ENCODE measurements at regions not wholly inside any gene's neighbourhood (a gene's known extent, or its start where the extent isn't known, plus 50 kb on each side); places are given as distances from the start of the nearest gene placed in this dataset.
"Not testable (repeated sequence)": the region's sequence is repeated elsewhere in the genome, so short reads cannot be mapped to it uniquely, and the experiment has no call there.

DNA sequence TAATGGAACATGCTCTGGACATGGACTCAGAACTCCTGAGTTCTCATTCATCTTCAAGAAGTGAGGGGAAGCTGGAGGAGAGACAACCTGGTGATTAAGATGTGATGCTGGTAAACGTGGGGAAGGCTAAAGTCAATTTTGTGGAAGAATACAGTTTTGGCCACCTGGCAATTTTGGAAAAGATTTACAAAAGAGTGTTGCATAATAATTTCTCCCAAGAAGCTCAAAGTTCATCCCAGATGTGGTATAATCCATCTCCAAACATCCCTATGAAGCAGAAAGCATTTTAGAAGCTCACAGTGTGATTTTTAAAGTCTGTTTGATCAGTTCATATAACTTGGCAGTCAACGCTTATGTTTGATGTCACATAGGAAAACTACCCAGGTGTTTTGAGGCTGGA, 208.7 kb downstream of the LMX1A start:
- intact Hi-C loops (cut with DNase I) = loop anchor here (5.0 kb wide), 1 partner anchor 220 kb away; no protein-coding TSS in a partner anchor
- no peak for DNase-seq
- no peak for ATAC-seq

DNA sequence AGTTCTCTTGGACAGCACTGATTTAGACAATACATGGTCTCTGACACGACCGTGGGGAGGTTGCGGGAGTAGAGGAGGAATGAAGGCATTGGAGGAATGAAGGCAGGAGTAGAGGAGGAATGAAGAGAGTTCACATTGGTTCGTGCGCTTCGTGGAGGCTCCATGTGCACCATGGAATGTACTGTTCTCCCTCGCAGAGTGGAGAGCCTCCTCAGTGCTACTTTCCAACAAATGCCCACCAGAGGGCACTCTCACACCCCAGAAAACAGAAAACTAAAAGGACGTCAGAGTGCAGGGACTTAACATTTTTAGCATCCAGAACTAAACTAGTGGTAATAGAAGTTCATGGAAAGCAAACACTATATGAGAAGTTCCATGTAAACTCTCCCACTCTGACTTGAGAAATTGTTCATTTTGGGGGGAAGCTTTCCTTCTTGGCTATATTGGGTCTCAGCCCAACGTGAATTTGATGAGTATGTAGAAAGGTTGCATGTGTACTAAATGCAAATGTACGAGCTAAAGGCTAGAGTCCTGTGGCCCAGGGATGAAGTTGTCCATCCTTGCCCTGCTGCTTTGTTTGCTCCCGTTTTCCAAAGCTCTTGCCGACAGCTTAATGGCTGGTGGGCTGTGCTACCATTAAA, 211.6 kb downstream of the LMX1A start:
- intact Hi-C loops (cut with DNase I) = loop anchor here (5.0 kb wide), 1 partner anchor 222 kb away; no protein-coding TSS in a partner anchor
- DNase-seq (peak; percentile 36), ATAC-seq (peak; percentile 55 to 87)

DNA sequence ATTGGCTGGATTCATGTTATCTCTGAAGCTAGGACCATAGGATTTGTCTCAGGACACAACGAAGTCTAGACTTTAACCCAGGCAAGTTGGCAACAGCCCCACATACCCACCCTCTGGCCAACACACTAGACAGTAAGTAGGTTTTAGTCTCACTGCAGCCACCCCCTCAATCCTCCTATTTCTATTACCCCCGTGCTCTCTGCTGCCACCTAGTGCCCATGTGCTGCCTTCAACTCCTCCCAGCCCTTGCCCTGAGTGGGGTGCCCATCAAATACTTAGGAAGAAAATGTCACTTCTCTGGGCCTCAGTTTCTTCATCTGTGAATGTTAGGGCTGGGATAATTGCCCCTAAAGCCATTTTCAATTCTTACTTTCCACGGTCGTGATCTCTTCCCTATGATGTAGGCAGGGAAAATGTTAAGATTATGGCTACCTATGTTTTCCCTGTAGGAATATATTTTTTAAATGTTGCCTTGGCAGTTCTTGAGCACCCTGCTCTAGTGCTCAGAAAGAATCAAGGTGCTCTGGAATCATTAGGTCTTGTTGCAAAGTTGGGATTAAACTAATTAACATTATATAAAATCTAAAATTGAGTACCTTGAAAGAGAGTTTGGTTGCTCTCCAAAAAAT, 213.0 kb downstream of the LMX1A start:
- DNase-seq (no peak), ATAC-seq (no peak)
- intact Hi-C loops (cut with DNase I) = no loop called here

DNA sequence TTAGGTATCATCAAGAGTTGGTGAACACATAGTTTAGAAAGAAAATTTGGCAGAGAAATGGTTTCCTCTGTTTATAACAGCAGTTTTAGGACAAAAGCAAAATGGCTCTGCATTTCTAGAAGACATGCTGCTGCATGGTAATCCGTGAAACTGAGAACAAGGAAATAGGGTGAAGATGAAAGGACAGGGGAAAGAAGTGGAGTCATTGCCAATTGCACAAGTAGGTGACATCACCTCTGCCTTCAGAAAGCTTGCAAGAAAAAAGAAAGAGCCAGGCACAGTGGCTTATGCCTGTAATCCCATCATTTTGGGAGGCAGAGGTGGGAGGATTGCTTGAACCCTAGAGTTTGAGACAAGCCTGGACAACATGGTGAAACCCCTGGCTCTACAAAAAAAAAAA, 217.6 kb downstream of the LMX1A start:
- ATAC-seq = no peak
- DNase-seq = no peak
- intact Hi-C loops (cut with DNase I) = no loop called here

DNA sequence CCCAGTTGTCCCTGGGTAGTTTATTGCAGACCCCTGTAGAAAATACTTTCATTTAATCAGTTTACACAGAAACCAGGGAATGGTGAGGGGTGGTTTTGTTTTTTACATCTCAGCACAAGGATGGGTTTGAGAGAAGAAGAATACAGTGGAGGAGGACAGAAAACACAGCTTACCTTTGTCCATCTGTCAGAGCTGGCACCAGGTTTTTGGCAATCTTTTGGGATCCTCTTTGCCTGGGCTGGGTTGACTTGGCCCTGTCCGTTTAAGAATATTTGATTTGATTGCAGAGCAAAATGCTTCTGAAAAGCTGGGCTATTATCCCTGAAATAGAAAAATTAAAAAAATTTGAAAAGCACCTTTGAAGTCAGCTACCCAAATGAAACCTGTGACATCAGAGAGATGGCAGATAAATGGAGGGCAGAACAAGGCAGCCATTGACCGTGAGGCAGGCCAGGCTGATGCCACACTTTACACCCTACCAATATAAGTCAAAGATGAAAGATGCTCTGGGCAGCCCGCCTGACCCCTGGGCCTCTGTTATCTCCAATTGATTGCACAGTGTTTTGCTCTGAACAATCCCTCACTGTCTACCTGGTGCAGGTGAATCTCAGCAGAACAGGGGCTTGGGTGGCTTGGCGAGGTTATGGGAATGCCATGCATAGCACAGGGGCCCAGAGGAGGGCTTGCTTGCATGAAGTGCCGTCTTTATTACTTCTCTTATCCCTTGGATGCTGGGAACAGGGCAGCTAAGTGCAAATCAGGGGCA, 218.8 kb downstream of the LMX1A start:
- intact Hi-C loops (cut with DNase I) = no loop called here
- DNase-seq (no peak), ATAC-seq (no peak)

DNA sequence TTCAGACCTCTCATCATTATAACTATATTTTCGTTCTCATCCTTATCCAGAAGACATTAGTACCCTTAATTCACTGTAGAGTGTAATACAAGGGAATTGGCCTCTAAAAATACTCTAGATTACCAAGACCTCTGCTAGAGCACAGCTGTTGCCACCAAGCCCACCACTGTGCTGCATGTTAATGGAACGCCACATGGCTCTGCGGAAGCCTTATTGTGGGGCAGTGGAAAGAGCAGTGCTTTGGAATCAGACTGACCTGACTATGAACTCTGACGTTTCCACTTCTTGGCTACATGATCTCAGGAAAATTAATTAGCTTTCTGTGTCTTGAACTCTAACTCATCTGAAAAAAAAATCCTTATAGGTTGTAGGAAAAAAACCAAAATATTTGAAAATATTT, 222.1 kb downstream of the LMX1A start:
- intact Hi-C loops (cut with DNase I) = no loop called here
- DNase-seq (no peak), ATAC-seq (no peak)

DNA sequence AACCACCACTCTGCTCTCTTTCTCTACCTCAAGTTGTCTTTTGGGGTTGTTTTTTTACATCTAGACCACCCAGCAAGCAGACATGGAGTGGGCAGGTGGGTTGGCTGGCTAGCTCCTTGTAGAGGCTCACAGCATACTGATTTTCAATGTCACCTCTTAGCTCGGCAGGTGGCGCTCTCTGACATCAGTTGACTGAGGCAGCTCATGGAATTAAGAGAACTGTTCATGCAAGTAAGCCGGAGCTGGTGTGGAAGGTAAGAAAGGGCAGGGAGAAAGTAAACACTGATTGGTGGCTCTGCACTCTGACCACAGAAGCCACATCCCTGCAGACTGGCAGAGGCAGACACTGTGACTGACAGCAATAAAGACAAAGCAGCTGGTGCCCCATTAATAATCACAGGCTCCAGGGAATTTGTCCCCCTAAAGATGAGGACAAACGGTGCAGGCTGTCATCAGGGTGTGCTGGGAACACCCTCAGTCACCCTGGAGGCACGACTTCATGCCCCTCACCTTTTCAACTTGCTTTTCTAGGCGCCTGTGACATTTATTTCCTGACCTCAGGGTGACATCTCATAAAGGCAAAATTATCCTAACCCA, 226.8 kb downstream of the LMX1A start:
- peak; percentile 41 to 47 for ATAC-seq
- peak; percentile 38 for DNase-seq
- intact Hi-C loops (cut with DNase I) = no loop called here

DNA sequence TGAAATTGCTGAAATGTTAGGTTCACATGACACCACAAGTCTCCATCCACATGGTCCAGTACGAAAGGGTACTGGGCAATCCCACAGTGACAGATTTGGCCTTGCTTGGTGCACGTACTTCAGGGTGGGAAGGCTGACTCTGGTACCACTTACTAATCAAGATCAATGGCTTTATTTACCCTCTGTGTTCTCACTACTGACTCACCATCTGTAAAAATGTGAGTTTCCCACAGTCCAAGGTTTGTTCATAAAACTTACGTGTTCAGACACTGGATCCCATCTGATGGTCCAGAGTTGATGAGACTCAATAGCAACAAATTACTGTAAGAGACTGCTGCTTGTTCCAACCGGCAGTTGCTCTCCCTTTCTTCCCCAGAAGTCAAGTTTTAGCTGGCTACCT, 231.7 kb downstream of the LMX1A start:
- ATAC-seq (no peak), DNase-seq (no peak)
- intact Hi-C loops (cut with DNase I) = no loop called here

DNA sequence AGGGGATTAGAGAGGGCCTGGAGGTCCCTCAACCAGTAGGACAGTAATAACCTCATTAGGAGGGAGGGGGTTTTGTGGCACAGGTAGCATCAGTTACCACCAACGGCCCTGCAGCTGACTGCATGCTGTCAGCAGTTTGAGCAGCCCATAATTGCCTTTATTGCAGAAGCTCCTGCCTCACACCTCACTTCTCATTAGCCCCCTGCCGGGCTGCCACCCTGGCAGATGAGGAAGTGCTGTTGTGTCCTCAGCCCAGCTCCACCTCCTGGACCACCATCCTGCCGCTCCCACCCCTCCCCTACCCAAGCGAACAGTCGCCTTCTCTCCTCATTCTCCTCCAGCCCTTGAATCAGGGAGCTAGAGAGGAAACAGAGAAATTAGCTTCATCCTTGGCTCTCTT, 237.4 kb downstream of the LMX1A start:
- ATAC-seq (no peak), DNase-seq (no peak)
- intact Hi-C loops (cut with DNase I) = no loop called here

DNA sequence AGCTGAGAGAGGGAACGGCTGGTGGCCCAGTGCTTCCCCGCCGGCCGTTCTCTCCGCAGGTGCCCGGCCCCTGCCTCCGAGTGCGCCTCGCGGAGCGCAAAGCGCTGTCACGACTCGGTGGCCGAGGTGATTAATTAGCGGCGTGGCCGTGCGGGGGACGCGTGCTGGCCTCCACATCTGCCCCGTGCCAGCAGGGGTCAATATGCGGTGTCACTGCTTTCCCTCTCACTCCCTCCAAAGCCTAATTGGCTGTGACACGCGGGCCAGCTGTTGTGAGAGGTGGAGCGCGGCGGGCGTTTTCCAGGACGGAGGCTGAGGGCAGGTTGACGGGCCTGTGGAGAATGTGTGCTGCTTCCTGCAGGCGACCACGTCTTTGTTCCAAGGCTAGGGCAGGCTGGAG, 239.0 kb downstream of the LMX1A start:
- intact Hi-C loops (cut with DNase I) = no loop called here
- ATAC-seq = no peak
- DNase-seq = no peak

DNA sequence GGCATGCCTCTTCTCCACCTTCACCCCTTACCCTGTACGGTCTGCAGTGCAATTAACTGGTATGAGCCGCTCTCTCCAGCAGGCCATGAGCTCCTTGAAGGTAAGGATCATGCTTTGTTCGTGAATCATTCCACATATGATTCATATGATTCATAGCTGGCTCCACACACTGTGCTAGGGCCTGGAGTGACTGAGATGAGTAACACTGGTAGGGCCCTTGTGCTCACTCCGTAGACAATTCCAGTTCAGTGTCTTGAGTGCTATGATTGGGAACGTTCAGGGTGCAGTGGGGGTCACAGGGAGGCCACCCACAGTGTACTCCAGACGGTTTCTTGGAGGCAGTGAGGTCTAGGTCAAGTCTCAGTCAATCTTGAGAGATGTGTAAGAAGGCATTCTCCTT, 239.8 kb downstream of the LMX1A start:
- intact Hi-C loops (cut with DNase I) = no loop called here
- DNase-seq = no peak
- peak in 1 of 2 donors; percentile 80 for ATAC-seq

DNA sequence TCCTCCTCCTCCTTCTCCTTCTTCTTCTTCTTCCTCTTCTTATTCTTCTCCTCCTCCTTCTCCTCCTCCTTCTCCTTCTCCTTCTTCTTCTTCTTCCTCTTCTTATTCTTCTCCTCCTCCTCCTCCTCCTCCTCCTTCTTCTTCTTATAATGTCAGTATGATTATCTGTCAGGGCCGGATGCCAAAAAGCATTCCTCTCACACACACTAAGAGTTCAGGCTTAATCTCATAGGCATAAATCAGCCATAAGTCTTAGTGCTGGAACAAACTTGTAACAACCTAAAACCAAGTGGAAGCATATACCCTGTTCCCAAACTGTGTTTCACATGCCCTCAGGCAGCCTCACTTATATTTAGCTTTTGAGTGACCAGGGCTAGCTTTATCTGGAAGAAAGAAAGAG, 240.3 kb downstream of the LMX1A start:
- ATAC-seq (no peak), DNase-seq (no peak)
- intact Hi-C loops (cut with DNase I) = no loop called here

DNA sequence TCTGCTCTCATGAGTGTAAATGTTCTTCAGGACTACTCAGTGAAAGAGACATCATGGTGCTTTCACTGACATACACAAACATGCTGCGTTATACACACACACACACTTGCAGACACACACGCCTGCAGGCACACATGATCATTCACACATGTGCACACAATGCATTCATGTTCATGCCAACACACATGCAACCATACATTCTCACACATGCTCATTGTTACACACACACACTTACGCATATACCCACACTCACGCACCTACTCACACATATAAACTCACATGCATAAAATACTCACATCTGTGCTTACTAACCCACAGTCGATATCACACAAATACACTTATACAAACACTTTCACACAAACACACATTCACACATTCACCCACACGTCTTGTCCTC, 241.6 kb downstream of the LMX1A start:
- intact Hi-C loops (cut with DNase I) = no loop called here
- ATAC-seq = no peak

DNA sequence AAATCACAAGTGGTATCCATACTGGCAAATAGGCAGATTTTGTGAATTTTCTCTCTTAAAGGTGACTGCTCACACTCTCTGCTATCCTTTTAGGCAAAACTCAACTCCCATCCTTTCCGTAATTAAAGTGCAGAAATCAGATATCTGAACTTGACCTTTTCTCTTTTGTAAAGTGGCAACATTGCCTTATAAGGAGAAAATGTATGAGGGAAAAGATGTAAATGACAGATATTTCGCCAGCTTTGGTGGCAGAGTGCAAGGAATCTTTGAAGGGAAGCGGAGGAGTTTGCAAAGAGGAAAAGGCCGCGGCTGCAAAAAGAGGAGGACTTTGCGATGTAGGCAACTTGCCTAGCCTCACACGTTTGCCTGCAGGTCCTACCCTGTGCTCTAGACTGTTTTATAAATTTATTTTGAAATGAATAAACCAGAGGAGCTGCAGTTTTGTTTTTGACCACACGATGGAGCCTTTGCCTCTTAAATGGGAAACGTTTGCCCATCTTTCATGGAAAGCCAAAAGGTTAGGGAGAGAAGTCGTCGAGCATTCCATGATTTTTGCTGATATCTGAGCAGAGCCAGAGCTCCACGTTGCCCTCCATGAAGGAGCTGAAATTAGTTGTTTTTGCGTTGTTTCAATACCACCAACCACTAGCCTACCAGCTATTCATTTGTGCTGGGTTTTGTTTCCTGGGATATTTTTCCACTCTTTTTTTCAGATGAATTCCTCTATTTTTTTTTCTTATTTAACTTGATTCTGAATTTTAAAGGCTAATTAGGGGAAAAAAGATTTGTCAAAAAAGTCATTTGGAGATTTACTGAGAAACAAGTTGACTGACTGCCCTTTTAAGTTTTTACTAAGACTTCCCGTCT, 242.3 kb downstream of the LMX1A start:
- intact Hi-C loops (cut with DNase I) = no loop called here
- DNase-seq (no peak), ATAC-seq (no peak)

More for the DNA sequence above, 241.6 kb downstream of the LMX1A start:
- no peak for DNase-seq

DNA sequence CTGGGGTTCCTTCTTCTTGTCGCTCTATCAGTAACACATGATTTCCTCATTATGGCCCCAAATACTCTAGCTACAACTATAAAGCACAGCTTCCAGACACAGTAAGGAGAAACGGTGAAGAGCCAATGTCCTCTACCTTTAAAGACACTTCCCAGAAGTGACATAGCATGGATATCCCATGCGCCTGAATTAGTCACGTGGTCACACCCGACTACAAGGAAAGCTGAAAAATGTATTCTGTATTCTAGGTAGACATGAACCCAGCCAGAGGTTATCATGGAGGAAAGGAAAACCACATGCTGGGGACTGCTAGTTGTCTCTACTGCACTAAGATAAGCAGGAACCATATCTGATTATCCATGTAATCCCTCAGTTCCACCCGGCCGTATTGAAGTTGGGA, 244.3 kb downstream of the LMX1A start:
- ATAC-seq (no peak), DNase-seq (no peak)
- intact Hi-C loops (cut with DNase I) = no loop called here

DNA sequence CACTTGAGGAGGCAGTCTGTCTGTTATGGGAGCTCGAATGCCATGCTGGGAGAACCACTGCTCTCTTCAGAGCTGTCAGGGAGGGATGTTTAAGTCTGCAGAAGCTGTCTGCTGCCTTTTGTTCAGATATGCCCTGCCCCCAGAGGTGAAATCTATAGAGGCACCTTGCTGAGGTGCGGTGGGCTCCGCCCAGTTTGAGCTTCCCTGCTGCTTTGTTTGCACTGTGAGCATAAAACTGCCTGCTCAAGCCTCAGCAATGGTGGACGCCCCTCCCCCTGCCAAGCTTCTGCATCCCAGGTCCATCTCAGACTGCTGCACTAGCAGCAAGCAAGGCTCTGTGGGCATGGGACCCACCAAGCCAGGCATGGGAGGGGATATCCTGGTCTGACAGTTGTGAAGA, 247.5 kb downstream of the LMX1A start:
- ATAC-seq (no peak), DNase-seq (no peak)
- intact Hi-C loops (cut with DNase I) = no loop called here

DNA sequence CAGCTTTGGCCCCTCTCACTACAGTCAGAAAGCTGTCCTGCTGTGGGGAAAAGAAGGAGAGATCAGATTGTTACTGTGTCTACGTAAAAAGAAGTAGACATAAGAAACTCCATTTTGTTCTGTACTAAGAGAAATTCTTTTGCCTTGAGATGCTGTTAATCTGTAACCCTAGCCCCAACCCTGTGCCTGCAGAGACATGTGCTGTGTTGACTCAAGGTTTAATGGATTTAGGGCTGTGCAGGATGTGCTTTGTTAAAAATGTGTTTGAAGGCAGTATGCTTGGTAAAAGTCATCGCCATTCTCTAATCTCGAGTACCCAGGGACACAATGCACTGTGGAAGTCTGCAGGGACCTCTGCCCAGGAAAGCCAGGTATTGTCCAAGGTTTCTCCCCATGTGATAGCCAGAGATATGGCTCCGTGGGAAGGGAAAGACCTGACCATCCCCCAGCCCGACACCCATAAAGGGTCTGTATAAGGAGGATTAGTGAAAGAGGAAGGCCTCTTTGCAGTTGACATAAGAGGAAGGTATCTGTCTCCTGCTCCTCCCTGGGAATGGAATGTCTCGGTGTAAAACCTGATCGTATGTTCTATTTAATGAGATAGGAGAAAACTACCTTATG, 263.9 kb downstream of the LMX1A start:
- intact Hi-C loops (cut with DNase I); ATAC-seq; DNase-seq: not testable (repeated sequence)

DNA sequence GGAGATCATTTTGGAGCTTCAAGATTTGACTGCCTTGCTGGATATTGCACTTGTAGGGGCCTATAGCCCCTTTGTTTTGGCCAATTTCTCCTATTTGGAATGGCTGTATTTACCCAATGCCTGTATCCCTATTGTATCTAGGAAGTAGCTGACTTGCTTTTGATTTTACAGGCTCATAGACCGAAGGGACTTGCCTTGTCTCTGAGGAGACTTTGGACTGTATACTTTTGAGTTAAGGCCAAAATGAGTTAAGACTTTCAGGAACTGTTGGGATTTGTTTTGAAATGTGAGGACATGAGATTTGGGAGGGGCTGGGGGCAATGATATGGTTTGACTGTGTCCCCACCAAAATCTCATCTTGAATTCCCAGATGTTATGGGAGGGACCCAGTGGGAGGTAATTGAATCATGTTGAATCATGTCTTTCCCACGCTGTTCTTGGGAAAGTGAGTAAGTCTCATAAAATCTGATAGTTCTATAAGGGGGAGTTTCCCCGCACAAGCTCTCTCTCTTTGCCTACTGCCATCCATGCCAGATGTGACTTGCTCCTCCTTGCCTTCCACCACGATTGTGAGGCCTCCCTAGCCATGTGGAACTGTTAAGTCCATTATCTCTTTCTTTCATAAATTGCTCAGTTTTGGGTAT, 276.1 kb downstream of the LMX1A start:
- DNase-seq (no peak), ATAC-seq (no peak)
- intact Hi-C loops (cut with DNase I) = no loop called here

Data from left cardiac atrium (tissue), 4 donors.